ENCODE measurements at regions not wholly inside any gene's neighbourhood (a gene's known extent, or its start where the extent isn't known, plus 50 kb on each side); places are given as distances from the start of the nearest gene placed in this dataset.

- Histone ChIP-seq H2AFZ (ENCODE audit: low read length) (no peak overlapping the region), H3K9me3 (ENCODE audit: low read length) (no peaks in the 10 kb centered on the region), H3K36me3 (ENCODE audit: insufficient read depth, low read length) (no peaks in the 10 kb centered on the region), H3K4me3 (ENCODE audit: low read depth, low read length, poor library complexity, severe bottlenecking) (no peak overlapping the region), H4K20me1 (ENCODE audit: insufficient read depth, low read length) (no peaks in the 10 kb centered on the region), H3K4me2 (ENCODE audit: low read length) (no peak overlapping the region), H3K79me2 (ENCODE audit: insufficient read depth, low read depth, low read length) (no peaks in the 10 kb centered on the region), H3K9me2 (ENCODE audit: insufficient read depth, low read length) (no peaks in the 10 kb centered on the region), H3K27ac (ENCODE audit: low read depth, low read length, poor library complexity, severe bottlenecking) (no peak overlapping the region), H3K4me1 (ENCODE audit: insufficient read depth, low read length, poor library complexity, severe bottlenecking) (no peaks in the 10 kb centered on the region)
- DNase-seq (ENCODE audit: low spot score) = no peak
- ChIA-PET CTCF (ENCODE audit: unreplicated experiment) (no interaction called here), POLR2A (no interaction called here)
- intact Hi-C loops (cut with micrococcal nuclease; ENCODE audit: unreplicated experiment) = no loop called here
- BruUV-seq (replicated peaks) = no TSS peak
- no peak for TF ChIP-seq CTCF (conservative IDR thresholded peaks at IDR 0.05; ENCODE audit: low read length)
- no peak for TF ChIP-seq EZH2phosphoT487 (IDR thresholded peaks at IDR 0.05; ENCODE audit: borderline replicate concordance, low read depth, low read length)
Measured at GRCh38 chr14:83053022-83053710, 1519.5 kb upstream of the SEL1L start.

- H2AFZ ChIP-seq (ENCODE audit: low read length) = no peak overlapping the region
- no peaks in the 10 kb centered on the region for H3K9me3 ChIP-seq (ENCODE audit: low read length)
- intact Hi-C loops (cut with micrococcal nuclease; ENCODE audit: unreplicated experiment) = no loop called here
- POLR2A ChIA-PET = interaction anchor here (0.7 to 1.7 kb wide), 2 partner anchors 14 to 1403 kb away, joined by 3 to 4 read pairs; no protein-coding TSS in a partner anchor
- no peaks in the 10 kb centered on the region for H3K9me2 ChIP-seq (ENCODE audit: insufficient read depth, low read length)
- no peaks in the 10 kb centered on the region for H3K79me2 ChIP-seq (ENCODE audit: insufficient read depth, low read depth, low read length)
- no peaks in the 10 kb centered on the region for H3K4me1 ChIP-seq (ENCODE audit: insufficient read depth, low read length, poor library complexity, severe bottlenecking)
- no peak overlapping the region for H3K27ac ChIP-seq (ENCODE audit: low read depth, low read length, poor library complexity, severe bottlenecking)
- CTCF ChIA-PET (ENCODE audit: unreplicated experiment) = no interaction called here
- no peaks in the 10 kb centered on the region for H3K36me3 ChIP-seq (ENCODE audit: insufficient read depth, low read length)
- no peak overlapping the region for H3K4me3 ChIP-seq (ENCODE audit: low read depth, low read length, poor library complexity, severe bottlenecking)
- H3K4me2 ChIP-seq (ENCODE audit: low read length) = no peak overlapping the region
- H4K20me1 ChIP-seq (ENCODE audit: insufficient read depth, low read length) = no peaks in the 10 kb centered on the region
- TF ChIP-seq EZH2phosphoT487 (IDR thresholded peaks at IDR 0.05; ENCODE audit: borderline replicate concordance, low read depth, low read length) (no peak), CTCF (conservative IDR thresholded peaks at IDR 0.05; ENCODE audit: low read length) (no peak)
- no TSS peak for BruUV-seq (replicated peaks)
- no peak for DNase-seq (ENCODE audit: low spot score)
Measured at GRCh38 chr14:83058068-83058467, 1524.4 kb upstream of the SEL1L start.

- POLR2A ChIA-PET = interaction anchor here (1.3 kb wide), 1 partner anchor 13 kb away, joined by 4 read pairs; no protein-coding TSS in a partner anchor
Measured at GRCh38 chr14:83071888-83072501, 1538.3 kb upstream of the SEL1L start.

More at GRCh38 chr14:83071888-83072501, 1538.3 kb upstream of the SEL1L start:
- Histone ChIP-seq H3K36me3 (ENCODE audit: insufficient read depth, low read length) (no peaks in the 10 kb centered on the region), H3K27ac (ENCODE audit: low read depth, low read length, poor library complexity, severe bottlenecking) (no peak overlapping the region), H3K4me3 (ENCODE audit: low read depth, low read length, poor library complexity, severe bottlenecking) (no peak overlapping the region), H3K9me3 (ENCODE audit: low read length) (no peaks in the 10 kb centered on the region), H3K9me2 (ENCODE audit: insufficient read depth, low read length) (no peaks in the 10 kb centered on the region), H4K20me1 (ENCODE audit: insufficient read depth, low read length) (no peaks in the 10 kb centered on the region), H3K4me2 (ENCODE audit: low read length) (0 out of 2 replicates have a peak overlapping the region, but pooled peaks have one; percentile 12), H3K4me1 (ENCODE audit: insufficient read depth, low read length, poor library complexity, severe bottlenecking) (no peaks in the 10 kb centered on the region), H3K79me2 (ENCODE audit: insufficient read depth, low read depth, low read length) (no peaks in the 10 kb centered on the region), H2AFZ (ENCODE audit: low read length) (peak overlapping the region; percentile 59; the same call in 1 of the 2 replicates)
- TF ChIP-seq CTCF (conservative IDR thresholded peaks at IDR 0.05; ENCODE audit: low read length) (peak; percentile 71), EZH2phosphoT487 (IDR thresholded peaks at IDR 0.05; ENCODE audit: borderline replicate concordance, low read depth, low read length) (no peak)
- intact Hi-C loops (cut with micrococcal nuclease; ENCODE audit: unreplicated experiment) = loop anchor here (10.0 kb wide), 1 partner anchor 357 kb away; no protein-coding TSS in a partner anchor
- CTCF ChIA-PET (ENCODE audit: unreplicated experiment) = no interaction called here
- no TSS peak for BruUV-seq (replicated peaks)
- DNase-seq (ENCODE audit: low spot score) = peak; percentile 39

Data from OCI-LY7 (cell line).